Left cardiac atrium (tissue), 4 donors: ENCODE measurements at regions not wholly inside any gene's neighbourhood (a gene's known extent, or its start where the extent isn't known, plus 50 kb on each side); places are given as distances from the start of the nearest gene placed in this dataset.
"Not testable (repeated sequence)": the region's sequence is repeated elsewhere in the genome, so short reads cannot be mapped to it uniquely, and the experiment has no call there.

Experiments
- ATAC-seq, 2 donors: fragments of 200-7000 bp; cut with Tn5 transposase; one replicate each; pipeline ENCODE4 v1.9.1; 2020; ENCODE audit warnings: mild to moderate bottlenecking in 2 of 2, moderate library complexity in 2 of 2
- DNase-seq: peaks from one replicate; pipeline ENCODE4 v3.0.0-alpha.2; 2020
- intact Hi-C, 2 donors: fragments of 100-400 bp; cut with DNase I; formaldehyde crosslinking; loops; one replicate each; pipeline versions ENCODE4 v1.14.1 to v1.15.1; 2022 to 2023
- donor health status: DM: no; HTN: yes; CAD: no.
- donor health status: DM: no; HTN: yes; CAD: no; lungs with severe emphysema.
- donor health status: DM: yes; HTN: yes; CAD: no.
- donor health status: Dilated cardiomyopathy.

DNA sequence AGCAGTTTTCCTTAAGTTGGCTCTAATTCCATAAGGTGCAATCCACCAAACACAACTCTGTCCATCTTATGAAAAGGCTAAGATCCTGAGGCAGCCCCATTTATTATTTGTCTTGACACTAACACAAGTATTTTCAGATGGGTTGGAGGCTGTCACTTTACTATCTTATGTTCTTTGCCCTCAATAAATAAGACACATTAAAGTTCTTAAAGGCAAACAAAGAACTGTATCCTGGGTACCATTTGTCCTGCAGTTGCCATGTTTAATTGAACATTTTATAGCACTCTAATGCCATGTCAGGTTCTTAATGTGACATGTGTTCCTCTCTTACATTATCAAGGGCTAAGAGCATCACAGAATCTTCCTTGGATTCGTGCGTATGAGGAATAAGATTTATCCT lies 189.5 kb upstream of the SNX2 start:
- no peak for DNase-seq
- no peak for ATAC-seq
- intact Hi-C loops = no loop called here

DNA sequence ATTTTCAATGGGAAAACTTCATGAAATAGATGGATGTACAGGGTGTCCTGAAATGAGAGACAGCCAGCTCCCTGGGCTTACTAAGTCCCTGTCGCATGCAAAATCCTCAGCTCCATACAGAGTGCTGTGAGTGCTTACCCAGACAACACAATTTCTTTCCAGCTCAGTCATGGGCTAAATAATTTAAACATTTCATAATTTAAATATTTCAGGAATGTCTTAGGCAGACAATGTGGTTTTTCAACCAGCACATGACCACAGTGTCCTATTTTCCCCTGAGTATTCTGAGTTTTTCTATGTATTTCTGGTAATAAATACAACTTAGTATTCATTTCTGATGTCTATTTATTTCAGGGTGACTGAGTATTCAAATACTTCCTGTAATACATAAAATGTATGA lies 188.5 kb upstream of the SNX2 start:
- ATAC-seq (no peak), DNase-seq (no peak)
- intact Hi-C loops = no loop called here

DNA sequence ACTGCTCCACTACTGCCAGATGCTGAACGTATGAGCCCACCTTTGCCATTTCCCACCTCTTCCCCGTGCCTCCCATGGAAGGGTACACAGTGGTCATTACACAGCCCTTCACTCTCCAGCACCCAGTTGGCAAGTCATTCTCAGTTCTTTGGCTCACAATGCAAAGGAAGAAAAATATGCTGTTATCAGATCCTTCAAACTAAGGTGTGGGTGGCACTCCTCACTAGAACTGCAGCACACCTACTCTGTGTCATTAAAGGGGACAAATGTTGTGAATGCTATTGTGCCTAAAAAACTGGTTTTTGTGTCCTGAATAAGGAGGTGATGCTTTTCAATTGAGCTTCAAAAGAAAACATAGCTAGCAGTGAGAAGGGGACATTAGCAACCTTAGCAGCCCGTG lies 183.1 kb upstream of the SNX2 start:
- ATAC-seq (no peak), DNase-seq (no peak)
- intact Hi-C loops = no loop called here

DNA sequence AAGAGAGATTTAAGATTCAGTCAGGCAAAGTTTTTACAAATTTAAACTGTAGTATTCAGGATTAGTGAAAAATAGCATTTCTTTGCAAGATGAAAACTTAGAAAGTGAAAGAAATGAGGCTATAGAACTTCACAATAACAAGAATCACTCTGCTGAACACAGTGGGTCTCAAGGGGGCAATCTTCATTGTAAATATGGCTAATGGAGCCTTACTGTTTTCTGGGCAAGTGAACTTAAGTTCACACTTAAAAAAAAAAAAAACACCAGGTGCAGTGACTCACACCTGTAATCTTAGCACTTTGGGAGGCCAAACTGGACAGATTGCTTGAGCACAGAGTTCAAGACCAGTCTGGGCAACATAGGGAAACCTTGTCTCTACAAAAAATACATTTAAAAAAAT lies 175.9 kb upstream of the SNX2 start:
- ATAC-seq = no peak
- no peak for DNase-seq
- intact Hi-C loops = no loop called here

DNA sequence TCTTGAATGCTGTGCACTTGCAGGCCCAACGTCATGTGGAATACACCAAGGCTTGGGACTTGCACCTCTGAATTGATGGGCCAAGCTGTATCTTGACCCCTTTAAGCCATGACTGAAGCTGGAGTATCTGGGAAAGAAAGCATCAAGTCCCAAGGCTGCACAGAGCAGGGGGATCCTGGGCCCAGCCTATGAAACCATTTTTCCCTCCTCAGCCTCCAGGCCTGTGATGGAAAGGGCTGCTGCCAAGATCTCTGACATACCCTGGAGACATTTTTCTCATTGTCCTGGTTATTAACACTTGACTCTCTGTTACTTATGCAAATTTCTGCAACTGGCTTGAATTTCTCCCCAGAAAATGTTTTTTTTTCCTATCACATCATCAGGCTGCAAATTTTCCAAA lies 174.0 kb upstream of the SNX2 start:
- intact Hi-C loops = no loop called here
- DNase-seq (no peak), ATAC-seq (no peak)

DNA sequence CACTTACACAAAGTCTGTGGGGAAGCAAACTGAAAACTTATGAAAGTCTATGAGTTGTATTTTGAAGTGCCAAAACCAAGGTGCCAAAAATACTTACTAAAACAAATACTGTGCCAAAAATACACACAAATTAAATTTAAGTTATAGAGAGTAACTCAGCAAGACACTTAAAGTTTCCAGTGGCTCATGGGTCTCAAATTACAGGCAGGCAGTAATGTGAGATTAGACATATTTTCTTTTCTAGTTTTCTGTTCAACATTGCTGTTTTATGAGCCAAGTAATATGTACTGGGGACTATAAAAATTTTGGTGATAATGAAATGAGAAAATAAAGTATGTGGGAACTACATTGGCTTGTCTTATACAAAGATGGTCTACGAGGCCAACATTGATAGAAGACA lies 172.2 kb upstream of the SNX2 start:
- intact Hi-C loops = no loop called here
- no peak for ATAC-seq
- DNase-seq = no peak

DNA sequence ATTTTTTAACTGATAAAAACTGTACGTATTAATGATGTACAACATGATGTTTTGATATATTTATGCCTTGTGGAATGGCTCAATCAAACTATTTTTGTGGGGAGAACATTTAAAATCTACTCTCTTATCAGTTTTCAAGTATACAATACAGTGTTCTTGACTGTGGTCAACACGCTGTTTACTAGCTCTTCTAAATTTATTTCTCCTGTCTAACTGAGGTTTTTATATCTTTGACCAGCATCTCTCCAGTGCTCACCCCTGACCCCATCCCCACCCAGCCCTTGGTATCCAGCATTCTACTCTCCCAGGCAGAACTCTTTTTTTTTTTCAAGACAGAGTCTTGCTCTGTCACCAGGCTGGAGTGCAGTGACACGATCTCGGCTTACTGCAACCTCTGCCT lies 169.6 kb upstream of the SNX2 start:
- intact Hi-C loops = no loop called here
- ATAC-seq = no peak

DNA sequence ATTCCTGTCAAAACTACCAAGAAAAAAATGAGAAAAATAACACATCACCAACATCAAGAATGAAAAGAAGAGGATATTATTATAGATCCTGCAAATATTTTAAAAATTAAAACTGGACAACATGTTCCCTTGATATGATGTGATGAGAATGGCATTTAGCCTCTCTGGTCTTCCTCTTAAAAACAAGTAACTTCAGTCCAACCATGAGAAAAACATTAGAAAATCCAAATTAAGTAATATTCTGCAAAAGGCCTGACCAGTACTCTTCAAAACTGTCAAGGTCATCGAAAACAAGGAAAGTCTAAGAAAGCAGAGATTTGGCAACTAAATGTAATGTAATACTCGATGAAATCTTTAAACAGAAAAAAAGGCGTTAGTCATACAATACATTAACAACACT lies 167.1 kb upstream of the SNX2 start:
- DNase-seq = no peak
- ATAC-seq = no peak
- intact Hi-C loops = no loop called here

More for the DNA sequence above, 169.6 kb upstream of the SNX2 start:
- no peak for DNase-seq

DNA sequence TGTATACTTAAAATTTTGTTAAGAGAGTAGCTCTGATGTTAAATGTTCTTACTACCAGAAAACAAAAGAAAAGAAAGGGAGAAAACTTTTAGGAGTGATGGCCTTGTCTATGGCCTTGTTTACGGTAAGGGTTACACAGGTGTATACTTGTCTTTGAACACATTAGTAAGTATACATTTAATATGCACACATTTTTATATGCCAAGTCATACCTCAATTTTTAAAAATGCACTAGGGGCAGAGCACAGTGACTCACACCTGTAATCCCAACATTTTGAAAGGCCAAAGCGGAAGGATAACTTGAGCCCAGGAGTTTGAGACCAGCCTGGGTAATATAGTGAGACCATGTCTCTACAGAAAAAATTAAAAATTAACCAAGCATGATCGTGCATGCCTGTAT lies 166.7 kb upstream of the SNX2 start:
- ATAC-seq (no peak), DNase-seq (no peak)
- intact Hi-C loops = no loop called here

DNA sequence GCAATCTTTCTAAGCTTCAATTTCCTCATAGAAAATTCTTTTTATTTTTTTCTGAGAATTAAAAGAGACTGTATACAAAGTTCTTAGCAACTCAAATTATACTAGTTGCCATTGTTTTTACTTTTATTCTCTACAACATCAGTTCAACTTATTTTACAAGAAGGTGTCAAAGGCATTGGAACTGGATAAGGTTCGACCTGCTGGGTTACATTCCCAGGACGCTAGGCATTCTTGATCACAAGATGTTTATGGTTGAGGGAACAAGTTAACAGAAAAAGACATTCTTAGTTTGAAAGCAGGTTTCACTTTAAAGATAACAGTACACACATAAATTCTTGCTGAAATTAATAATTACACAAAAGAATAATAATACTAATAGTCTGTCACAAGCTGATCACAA lies 163.5 kb upstream of the SNX2 start:
- intact Hi-C loops = no loop called here
- no peak for ATAC-seq
- no peak for DNase-seq

DNA sequence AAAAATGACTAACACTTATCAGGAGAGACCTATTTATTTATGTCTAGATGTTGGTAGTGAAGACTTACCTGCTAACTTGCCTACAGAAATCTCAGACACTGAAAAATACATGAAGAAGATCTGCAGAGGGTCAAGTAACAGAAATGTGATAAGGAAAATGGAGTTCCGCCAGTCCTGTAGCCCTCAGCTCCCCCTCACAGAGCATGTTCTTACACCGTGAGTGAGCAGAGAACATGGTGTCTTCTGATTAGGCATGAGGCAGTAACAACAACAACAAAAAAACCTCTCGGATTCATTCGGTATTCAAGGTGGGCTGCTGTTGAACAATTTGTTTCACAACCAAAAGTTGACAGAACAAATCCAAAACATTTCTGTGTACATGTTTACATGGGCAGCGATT lies 162.0 kb upstream of the SNX2 start:
- ATAC-seq (no peak), DNase-seq (no peak)
- intact Hi-C loops = no loop called here

DNA sequence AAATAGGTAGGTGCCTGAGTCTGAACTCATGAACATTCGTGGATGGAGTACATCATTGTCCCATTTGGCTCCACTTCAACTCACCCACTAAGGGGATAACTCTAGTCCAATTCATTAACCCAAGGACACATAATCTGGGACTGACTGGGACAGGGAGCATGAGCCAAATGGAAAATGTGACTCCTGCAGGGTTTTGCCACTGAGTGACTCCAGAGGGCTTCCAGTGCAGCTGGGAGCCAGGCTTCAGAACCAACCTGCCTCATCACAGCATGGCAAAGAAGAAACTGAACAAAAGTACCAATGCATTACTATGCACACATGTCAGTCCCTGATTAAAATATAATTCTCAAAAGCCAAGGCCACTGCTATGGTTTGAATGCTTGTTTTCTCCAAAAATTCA lies 159.7 kb upstream of the SNX2 start:
- ATAC-seq (no peak), DNase-seq (no peak)
- intact Hi-C loops = no loop called here

DNA sequence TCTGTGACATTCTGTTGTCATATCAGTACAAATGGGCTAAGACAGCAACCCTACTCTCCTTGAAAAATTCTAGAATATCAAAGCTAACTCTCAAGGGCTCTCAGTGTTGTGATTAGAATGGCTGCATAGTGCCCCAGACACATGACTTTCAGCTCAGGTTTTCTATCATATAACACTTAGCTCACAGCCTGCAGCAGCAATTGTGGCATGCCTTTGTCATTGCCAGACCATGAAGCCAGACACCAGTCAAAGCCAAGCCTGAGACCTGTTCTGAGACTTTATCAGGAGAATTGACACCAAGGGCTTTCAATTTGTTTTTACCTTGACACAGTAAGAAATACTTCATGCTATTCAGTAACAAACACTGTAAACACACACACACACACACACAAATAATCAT lies 159.0 kb upstream of the SNX2 start:
- intact Hi-C loops = no loop called here
- DNase-seq (no peak), ATAC-seq (no peak)

DNA sequence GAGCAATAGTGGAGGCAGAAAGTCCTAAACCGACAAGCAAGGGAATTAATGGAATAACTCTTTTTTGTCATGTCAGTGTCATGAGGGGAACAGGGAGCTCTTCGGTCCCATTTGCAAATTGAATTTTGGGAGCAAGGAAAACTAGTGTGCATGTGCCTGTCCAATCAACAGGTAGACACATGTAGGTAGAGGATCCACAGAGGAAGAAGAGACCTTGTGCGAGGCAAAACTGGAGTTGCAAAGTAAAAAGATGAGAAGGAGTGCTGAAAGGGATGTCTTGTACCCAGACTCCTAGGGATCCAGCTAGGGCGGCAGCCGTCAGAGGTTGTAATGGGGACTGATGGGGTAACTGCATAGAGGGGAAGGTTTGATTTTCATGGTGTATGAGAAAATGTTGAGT lies 156.8 kb upstream of the SNX2 start:
- intact Hi-C loops = not testable (repeated sequence)

DNA sequence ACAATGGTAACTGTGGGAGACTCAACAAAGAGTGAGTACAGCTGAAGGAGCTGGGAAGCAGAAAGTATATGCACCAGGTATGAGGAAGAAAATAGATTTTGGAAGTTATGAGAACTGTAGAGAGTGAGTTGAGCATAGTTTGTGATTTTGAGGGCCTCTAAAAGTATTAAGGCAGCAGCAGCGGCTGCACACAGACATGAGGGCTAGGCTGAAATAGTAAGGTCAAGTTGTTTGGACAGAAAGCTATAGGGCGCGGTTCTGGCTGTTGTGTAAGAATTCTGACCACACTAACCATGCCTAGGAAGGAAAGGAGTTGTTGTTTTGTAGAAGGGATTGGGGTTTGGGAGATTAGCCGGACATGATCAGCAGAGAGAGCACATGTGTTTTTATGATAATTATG lies 154.1 kb upstream of the SNX2 start:
- ATAC-seq, DNase-seq, intact Hi-C loops: not testable (repeated sequence)

More for the DNA sequence above, 156.8 kb upstream of the SNX2 start:
- not testable (repeated sequence) for DNase-seq, ATAC-seq

DNA sequence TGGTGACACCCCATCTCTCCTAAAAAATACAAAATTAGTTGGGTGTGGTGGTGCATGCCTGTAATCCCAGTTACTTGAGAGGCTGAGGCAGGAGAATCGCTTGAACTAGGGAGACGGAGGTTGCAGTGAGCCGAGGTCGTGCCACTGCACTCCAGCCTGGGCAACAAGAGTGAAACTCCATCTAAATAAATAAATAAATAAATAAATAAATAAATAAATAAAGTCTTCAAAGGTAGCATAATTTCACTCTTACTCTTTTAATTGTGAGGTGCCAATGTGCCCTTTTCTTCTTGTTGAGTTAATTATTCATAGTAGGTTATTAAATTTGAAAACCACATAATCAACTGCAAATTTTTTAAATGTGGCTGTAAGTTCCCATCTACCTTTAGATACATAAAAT lies 146.2 kb upstream of the SNX2 start:
- ATAC-seq, intact Hi-C loops, DNase-seq: not testable (repeated sequence)

DNA sequence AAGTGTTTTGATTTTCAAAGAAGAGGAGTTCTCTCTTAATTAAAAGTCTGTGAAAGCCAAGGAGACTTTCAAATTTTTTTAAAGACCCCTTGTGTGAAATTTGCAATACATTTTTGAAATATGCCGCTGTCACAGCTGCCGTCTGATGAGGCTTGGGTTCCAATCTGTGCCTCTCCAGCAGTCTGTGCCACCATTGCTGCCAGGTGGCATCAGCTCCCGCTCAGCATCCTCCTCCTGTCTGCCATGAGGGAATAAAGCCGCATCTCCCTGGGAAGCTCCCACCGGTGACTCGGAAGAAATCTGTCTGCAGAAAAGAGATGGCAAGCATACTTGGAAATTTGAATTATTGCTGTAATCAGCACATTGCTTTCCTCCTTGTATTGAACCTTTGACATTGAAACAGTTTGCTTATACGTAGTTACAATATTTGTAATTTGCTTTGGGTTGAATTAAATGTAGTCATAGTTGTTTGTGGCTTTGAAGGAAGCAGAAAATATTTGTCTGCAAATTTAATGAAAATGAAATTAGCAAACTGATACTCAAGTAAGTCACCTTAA lies 145.7 kb upstream of the SNX2 start:
- intact Hi-C loops = no loop called here
- DNase-seq (no peak), ATAC-seq (no peak)

DNA sequence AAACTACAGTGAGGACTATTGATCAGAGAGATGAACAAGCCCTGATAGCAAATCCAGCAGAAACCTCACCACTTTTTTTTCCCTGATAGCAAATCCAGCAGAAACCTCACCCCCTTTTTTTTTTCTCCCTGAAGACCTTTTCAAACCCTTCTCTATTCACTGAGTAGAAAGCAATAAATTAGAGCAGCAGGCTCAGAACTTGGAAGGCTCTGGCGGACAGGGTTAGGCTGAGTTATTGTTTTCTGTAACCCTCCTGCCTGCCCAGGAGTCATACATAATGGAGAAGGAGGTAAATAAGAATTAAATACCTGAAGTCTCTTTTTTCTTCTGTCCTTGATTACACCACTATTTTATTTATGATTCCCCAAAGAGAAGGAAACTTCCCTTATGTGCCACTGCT lies 136.3 kb upstream of the SNX2 start:
- ATAC-seq (no peak), DNase-seq (no peak)
- intact Hi-C loops = no loop called here

DNA sequence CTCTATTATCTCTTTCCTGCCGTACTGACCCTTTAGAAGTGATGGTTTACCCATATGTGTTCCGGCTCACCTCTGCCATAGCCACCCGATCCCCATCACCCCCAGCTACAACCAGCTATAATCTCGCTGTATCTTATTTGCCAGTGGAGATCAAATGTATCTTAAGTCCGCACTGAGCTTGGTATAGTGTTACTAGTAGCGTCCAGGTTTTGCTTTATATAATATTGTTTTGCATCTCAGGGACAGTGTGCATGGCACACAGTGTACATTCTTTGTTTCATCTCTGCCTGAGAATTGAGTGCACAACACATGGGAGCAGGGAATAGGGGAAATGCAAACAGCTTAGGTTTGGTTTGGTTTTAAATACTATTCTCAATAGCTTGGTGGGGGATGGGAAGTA lies 135.8 kb upstream of the SNX2 start:
- intact Hi-C loops = no loop called here
- DNase-seq (no peak), ATAC-seq (no peak)

DNA sequence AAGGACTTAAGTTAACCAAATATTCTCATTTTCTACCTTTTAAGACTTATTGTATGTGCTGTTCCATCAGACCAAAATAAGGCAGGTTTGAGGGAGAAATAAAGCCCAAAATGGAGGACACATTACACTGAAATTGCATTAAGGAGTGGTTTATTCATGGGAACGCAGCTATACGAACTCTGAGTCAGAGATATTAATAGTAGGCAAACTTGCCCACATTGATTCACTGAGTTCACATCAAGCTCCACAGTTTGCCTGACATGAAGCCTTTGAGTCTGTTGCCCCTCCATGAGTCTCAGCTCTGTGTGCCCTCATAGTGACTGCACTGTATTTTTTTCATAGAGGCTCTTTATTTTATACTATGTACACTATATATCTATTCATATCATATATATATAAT lies 135.0 kb upstream of the SNX2 start:
- ATAC-seq = no peak
- intact Hi-C loops = no loop called here
- no peak for DNase-seq

DNA sequence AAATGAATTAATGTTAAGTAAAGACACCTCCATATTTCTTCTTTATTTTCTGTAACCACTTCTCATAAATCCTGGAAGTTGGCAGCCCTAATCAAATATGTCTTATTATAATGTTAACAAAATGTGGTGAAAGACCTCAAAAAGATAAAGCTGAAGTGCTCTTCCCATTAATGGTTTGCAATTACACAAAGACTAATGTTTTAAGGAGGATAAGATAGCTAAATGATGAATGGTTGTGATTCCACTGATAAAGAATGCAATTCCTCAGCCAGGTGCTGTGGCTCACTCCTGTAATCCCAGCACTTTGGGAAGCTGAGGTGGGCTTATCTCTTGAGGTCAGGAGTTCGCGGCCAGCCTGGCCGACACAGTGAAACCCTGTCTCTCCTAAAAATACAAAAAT lies 125.8 kb upstream of the SNX2 start:
- peak in 1 of 2 donors; percentile 50 for ATAC-seq
- intact Hi-C loops = no loop called here
- no peak for DNase-seq
